Activated CD4-positive, alpha-beta T cell treated with anti-CD3 and anti-CD28 coated beads for 36 hours (primary cell): ENCODE measurements at regions not wholly inside any gene's neighbourhood (a gene's known extent, or its start where the extent isn't known, plus 50 kb on each side); places are given as distances from the start of the nearest gene placed in this dataset.
A peak's percentile ranks its signal among the peaks of the same experiment; 100 is the strongest.

Experiments
- ATAC-seq: fragments of 200-7000 bp; cut with Tn5 transposase; one replicate; pipeline ENCODE4 v1.10.0; 2021; ENCODE audit warnings: mild to moderate bottlenecking, moderate library complexity
- CTCF ChIA-PET: fragments of 350-600 bp; sonication (Branson Sonifier 250); formaldehyde crosslinking; loops from one replicate; lab custom pipeline; 2021; ENCODE audit warnings: antibody characterized with exemption; lab: Charles Lee
- POLR2A ChIA-PET: fragments of 350-600 bp; sonication (Branson Sonifier 250); formaldehyde crosslinking; loops from one replicate; lab custom pipeline; 2021; ENCODE audit warnings: antibody characterized with exemption, inconsistent platforms; lab: Charles Lee
- DNase-seq: peaks from one replicate; pipeline ENCODE4 v3.0.0-alpha.2; 2020
- H3K27ac Mint-ChIP-seq: one replicate; pipeline ENCODE4 v1.8.0; 2021; ENCODE audit warnings: mixed read lengths
- H3K27me3 Mint-ChIP-seq: one replicate; pipeline ENCODE4 v1.8.0; 2021; ENCODE audit warnings: mixed read lengths
- H3K36me3 Mint-ChIP-seq: one replicate; pipeline ENCODE4 v1.8.0; 2021; ENCODE audit warnings: low read depth, mixed read lengths
- H3K4me1 Mint-ChIP-seq: one replicate; pipeline ENCODE4 v1.8.0; 2021; ENCODE audit warnings: mixed read lengths
- H3K4me3 Mint-ChIP-seq: one replicate; pipeline ENCODE4 v1.8.0; 2021; ENCODE audit warnings: mild to moderate bottlenecking, moderate library complexity, mixed read lengths
- H3K9me3 Mint-ChIP-seq: one replicate; pipeline ENCODE4 v1.8.0; 2021; ENCODE audit warnings: low read depth, mixed read lengths
- intact Hi-C, 2 experiments: fragments of 100-400 bp; cut with DNase I in 1 of 2; cut with micrococcal nuclease in 1 of 2; formaldehyde crosslinking; loops; one replicate each; pipeline versions ENCODE4 v1.14.2 to v1.15.1; 2022 to 2024; cut with DNase I, micrococcal nuclease

DNA sequence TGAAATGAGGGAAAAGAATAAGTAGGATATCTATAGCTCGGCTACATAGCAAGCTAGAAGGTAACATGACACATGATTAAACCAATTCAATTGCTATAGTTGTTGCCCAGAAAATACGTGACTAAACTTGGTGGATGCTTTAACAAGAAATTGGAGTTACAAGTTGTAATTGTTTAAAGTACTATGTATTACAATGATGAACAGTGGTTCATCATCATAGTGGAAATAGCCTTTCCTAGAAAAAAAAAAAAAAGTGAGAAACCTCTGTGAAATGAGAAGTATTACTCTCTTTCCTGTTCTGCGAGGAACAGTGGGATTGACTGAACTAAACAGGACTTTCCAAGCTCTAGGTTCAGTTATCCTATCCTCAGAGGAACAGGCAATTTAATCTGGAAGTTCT lies 209.7 kb upstream of the KLF3 start:
- Mint-ChIP-seq H3K27ac (no peak overlapping the region), H3K36me3 (peaks cover 5% of the 10 kb centered on the region), H3K4me1 (peaks cover 56% of the 10 kb centered on the region), H3K9me3 (peaks cover 14% of the 10 kb centered on the region), H3K27me3 (peaks cover 12% of the 10 kb centered on the region), H3K4me3 (no peak overlapping the region)
- CTCF ChIA-PET, result interaction anchor here (0.6 kb wide), 2 partner anchors 147 to 254 kb away, joined by 3 to 7 read pairs; no protein-coding TSS in a partner anchor
- ATAC-seq (no peak), DNase-seq (no peak)
- POLR2A ChIA-PET, result no interaction called here
- intact Hi-C loops, result loop anchor here (2.0 to 10.0 kb wide), 3 partner anchors 111 to 143 kb away; no protein-coding TSS in a partner anchor

DNA sequence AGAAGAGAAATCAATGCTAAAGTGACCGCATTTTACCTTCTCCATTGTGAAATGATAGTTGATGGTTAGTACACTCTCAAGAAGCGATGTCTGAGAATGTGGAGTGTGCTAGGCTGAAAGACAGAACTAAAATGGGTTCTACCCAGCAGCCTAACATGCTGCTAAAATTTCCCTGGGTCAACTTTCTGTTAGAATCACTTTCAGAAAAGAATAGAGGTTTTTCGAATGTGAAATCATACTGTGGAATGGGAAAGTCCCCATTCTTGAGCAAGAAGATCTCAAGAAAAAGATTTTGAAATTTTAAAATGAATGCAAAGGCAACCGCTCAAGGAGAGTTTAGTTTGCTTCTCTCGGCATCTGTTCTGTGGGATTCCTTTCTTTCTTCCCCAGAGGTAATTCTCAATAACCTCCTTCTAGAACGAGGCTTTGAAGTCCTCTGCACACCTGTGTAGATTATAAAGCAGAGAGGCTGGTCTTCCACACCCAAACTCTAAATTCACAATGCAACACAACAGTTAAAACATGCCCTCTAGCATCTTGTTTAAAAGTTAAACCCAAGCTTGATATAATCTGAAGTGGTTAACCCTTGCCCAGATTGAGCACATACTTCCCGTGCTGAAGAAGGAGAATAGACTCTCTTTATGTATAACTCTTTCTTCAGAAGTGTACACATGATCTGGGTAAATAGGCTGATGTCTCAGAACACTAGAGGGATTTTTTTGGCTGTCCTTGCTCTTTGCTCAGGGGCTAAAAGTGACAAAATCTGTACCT lies 208.7 kb upstream of the KLF3 start:
- ChIA-PET POLR2A (interaction anchor here (0.7 kb wide), 1 partner anchor 272 kb away, joined by 3 read pairs; no protein-coding TSS in a partner anchor), CTCF (no interaction called here)
- DNase-seq, result no peak
- H3K4me3 Mint-ChIP-seq, result peak overlapping the region; percentile 2
- H3K27me3 Mint-ChIP-seq, result peaks cover 12% of the 10 kb centered on the region
- ATAC-seq, result peak; percentile 72
- peaks cover 54% of the 10 kb centered on the region for H3K4me1 Mint-ChIP-seq
- peaks cover 12% of the 10 kb centered on the region for H3K9me3 Mint-ChIP-seq
- peak overlapping the region; percentile 57 for H3K27ac Mint-ChIP-seq
- intact Hi-C loops, result loop anchor here (2.0 to 10.0 kb wide), 5 partner anchors 37 to 144 kb away; no protein-coding TSS in a partner anchor
- H3K36me3 Mint-ChIP-seq, result peaks cover 2% of the 10 kb centered on the region

DNA sequence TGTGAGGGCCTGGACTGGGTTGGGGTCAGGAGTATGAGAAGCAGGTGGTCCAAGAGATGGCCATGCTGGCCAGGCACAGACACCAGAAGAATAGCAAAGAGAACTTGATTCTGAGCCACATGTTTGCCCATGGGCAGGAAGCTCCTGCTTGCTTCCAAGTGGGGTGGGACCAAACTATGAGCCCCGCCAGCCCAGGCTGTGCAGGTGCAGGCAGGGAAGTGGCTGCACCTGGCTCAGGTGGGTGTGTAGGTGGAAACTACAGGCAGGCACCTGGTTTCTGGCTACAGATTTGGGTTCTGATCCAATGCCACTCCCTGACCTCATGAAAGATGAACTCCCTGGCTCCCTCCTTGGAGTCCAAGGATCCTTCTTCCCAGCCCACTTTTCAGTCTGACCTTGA lies 207.9 kb upstream of the KLF3 start:
- ATAC-seq (no peak), DNase-seq (no peak)
- H3K9me3 Mint-ChIP-seq, result peaks cover 11% of the 10 kb centered on the region
- peaks cover 54% of the 10 kb centered on the region for H3K4me1 Mint-ChIP-seq
- H3K4me3 Mint-ChIP-seq, result no peak overlapping the region
- intact Hi-C loops, result loop anchor here (5.0 to 10.0 kb wide), 4 partner anchors 36 to 129 kb away; no protein-coding TSS in a partner anchor
- peaks cover 12% of the 10 kb centered on the region for H3K27me3 Mint-ChIP-seq
- peak overlapping the region; percentile 57 for H3K27ac Mint-ChIP-seq
- H3K36me3 Mint-ChIP-seq, result peaks cover 2% of the 10 kb centered on the region
- CTCF ChIA-PET, result no interaction called here
- POLR2A ChIA-PET, result no interaction called here

DNA sequence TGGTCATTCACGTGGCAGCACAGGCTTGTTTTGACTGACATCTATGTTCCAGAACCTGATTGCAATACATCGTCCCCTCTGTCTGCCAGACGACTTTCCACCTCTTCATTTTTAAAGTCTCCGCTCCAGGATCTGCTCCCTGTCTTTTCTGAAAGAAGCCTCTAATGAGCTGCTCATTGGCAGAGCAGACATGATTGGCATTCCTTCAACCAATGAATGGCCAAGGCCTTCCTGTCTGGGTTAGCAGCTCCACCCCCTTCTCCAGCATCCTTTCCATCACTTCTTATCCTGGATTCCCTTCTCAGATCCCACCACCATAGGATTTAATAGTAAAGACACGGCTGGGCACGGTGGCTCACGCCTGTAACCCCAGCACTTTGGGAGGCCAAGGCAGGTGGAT lies 202.7 kb upstream of the KLF3 start:
- DNase-seq (no peak), ATAC-seq (no peak)
- Mint-ChIP-seq H3K9me3 (no peaks in the 10 kb centered on the region), H3K27me3 (peaks cover 2% of the 10 kb centered on the region), H3K27ac (no peak overlapping the region), H3K36me3 (peaks cover under 1% of the 10 kb centered on the region), H3K4me3 (no peak overlapping the region), H3K4me1 (peaks cover 14% of the 10 kb centered on the region)
- ChIA-PET POLR2A (interaction anchor here (0.6 kb wide), 1 partner anchor 53 kb away, joined by 3 read pairs; no protein-coding TSS in a partner anchor), CTCF (no interaction called here)
- intact Hi-C loops, result no loop called here

DNA sequence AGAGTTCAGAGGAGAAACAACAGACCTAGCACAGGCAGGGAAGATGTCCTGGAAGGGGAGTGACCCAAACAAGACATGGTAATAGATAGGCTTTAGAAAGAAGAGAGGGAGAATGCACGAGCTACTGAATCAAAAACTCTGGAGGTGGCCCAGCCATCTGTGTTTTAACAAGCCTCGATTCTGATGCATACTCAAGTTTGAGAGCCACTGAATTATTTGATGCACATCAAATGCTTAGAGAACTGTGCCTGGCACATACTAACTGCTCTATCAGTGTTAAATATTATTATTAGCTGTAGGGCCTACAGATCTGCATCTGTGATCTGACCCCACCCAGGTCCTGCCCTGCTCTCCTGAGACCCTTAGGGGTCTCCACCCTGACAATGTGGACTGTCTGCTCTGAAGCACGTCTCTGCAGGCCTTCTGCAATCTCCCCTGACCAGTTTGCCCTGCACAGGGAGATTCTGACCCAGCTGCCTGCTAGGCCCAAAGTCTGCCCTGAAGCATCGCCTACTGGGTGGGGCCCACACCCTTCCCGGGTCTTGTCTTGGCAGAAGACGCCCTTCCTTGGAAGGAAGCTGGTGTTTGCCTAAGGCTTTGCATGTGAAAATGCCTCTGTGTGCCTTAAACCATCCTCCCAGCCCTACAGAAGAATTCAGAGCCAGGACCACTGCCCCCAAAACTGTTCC lies 201.5 kb upstream of the KLF3 start:
- POLR2A ChIA-PET, result no interaction called here
- DNase-seq (no peak), ATAC-seq (no peak)
- Mint-ChIP-seq H3K27me3 (no peaks in the 10 kb centered on the region), H3K4me3 (no peak overlapping the region), H3K9me3 (peaks cover 5% of the 10 kb centered on the region), H3K27ac (no peak overlapping the region), H3K36me3 (peaks cover 8% of the 10 kb centered on the region), H3K4me1 (peaks cover 9% of the 10 kb centered on the region)
- intact Hi-C loops, result no loop called here
- CTCF ChIA-PET, result no interaction called here

DNA sequence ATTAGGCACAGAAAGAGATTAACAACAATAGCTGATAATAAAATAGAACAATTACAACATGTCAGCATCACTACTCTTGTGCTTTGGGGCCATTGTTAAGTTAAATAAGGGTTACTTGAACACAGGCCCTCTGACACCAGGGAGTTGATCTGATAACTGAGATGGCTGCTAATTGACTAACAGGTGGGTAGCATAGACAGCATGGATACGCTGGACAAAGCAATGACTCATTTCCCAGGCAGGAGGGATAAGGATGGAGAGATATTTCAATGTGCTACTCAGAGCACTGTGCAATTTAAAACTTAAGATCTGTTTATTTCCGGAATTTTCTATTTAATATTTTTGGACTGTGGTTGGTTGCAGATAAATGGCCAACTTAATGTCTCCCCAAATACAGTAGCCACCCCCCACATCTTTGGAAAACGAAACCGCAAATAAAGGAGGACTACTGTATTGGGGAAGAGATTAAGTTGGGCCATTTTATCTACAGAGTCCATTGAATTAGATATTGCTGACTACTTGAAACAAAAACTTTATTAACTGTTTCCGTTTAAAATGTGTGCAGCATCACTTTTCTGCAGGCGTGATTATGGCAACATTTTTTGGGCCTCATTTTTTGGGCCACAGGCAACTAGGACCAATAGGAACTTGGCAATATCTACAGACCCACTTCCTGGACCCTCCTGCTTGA lies 200.6 kb upstream of the KLF3 start:
- ChIA-PET POLR2A (no interaction called here), CTCF (no interaction called here)
- Mint-ChIP-seq H3K27ac (no peak overlapping the region), H3K4me1 (peaks cover 9% of the 10 kb centered on the region), H3K27me3 (no peaks in the 10 kb centered on the region), H3K9me3 (peaks cover 5% of the 10 kb centered on the region), H3K4me3 (no peak overlapping the region), H3K36me3 (peaks cover 8% of the 10 kb centered on the region)
- ATAC-seq (no peak), DNase-seq (no peak)
- intact Hi-C loops, result no loop called here

DNA sequence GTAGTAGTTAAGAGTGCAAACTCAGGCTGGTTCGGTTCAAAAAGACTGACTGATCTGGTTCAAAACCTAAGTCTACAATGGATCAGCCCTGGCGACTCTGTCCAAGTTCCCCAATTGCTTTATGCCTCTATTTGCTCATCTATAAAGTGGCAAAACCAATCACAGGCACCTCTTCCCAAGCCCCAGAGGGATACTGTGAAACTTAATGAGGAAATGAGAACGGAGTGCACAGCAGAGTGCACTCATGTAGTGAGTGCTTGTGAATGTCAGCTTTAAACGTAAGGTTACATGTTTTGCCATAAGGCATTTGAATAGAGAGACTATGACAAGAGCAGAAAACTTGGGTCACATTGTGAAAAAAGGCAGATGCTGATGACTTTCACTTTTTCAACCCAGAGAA lies 199.7 kb upstream of the KLF3 start:
- Mint-ChIP-seq H3K27ac (no peak overlapping the region), H3K9me3 (peaks cover 5% of the 10 kb centered on the region), H3K4me1 (peaks cover 9% of the 10 kb centered on the region), H3K27me3 (no peaks in the 10 kb centered on the region), H3K4me3 (no peak overlapping the region), H3K36me3 (peaks cover 8% of the 10 kb centered on the region)
- intact Hi-C loops, result no loop called here
- ChIA-PET CTCF (no interaction called here), POLR2A (no interaction called here)
- no peak for ATAC-seq
- DNase-seq, result no peak

DNA sequence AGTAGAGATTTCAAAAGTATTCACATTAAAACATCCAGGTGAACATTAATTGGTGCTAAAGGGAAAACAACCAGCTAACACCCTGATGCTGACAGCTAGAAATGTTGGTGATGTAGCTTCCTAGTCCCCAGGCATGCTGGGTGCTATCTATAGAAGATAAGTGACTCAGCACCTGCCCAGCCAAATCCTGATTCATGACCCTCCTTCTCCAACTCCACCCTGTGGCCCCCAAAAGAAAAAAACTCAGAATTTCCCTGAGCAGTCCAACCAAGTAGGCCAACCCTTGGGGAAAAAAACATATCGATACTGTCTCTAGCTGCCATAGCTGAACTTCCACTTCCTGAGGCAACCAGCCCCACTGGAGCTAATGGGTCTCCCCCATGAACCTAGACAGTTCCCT lies 197.6 kb upstream of the KLF3 start:
- H3K27me3 Mint-ChIP-seq, result no peaks in the 10 kb centered on the region
- intact Hi-C loops, result no loop called here
- H3K9me3 Mint-ChIP-seq, result peaks cover 5% of the 10 kb centered on the region
- POLR2A ChIA-PET, result no interaction called here
- peaks cover 8% of the 10 kb centered on the region for H3K36me3 Mint-ChIP-seq
- H3K4me3 Mint-ChIP-seq, result no peak overlapping the region
- ATAC-seq, result no peak
- no peak overlapping the region for H3K27ac Mint-ChIP-seq
- no peak for DNase-seq
- H3K4me1 Mint-ChIP-seq, result peaks cover 9% of the 10 kb centered on the region
- CTCF ChIA-PET, result interaction anchor here (0.6 kb wide), 2 partner anchors 147 to 394 kb away, joined by 3 read pairs; no protein-coding TSS in a partner anchor

DNA sequence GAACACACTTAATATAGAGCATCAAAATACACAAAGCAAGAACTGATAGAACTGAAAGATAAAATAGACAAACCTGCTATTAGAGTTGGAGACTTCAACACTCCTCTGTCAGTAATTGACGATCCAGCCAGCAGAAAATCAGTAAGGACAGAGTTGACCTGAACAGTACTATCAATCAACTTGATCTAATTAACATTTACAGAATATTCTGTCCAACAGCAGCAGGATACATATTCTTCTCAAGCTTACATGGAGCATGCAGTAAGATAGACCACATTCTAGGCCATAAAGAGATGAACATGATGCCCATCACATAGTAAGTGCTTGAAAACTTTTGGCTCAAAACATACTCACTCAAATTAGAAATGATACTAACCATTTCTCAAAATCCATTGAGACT lies 196.7 kb upstream of the KLF3 start:
- CTCF ChIA-PET, result interaction anchor here (0.6 kb wide), 1 partner anchor 393 kb away, joined by 3 read pairs; no protein-coding TSS in a partner anchor
- peaks cover 9% of the 10 kb centered on the region for H3K4me1 Mint-ChIP-seq
- no peak for DNase-seq
- H3K27me3 Mint-ChIP-seq, result no peaks in the 10 kb centered on the region
- peaks cover 5% of the 10 kb centered on the region for H3K9me3 Mint-ChIP-seq
- peaks cover 8% of the 10 kb centered on the region for H3K36me3 Mint-ChIP-seq
- ATAC-seq, result no peak
- intact Hi-C loops, result no loop called here
- POLR2A ChIA-PET, result no interaction called here
- H3K4me3 Mint-ChIP-seq, result no peak overlapping the region
- no peak overlapping the region for H3K27ac Mint-ChIP-seq

DNA sequence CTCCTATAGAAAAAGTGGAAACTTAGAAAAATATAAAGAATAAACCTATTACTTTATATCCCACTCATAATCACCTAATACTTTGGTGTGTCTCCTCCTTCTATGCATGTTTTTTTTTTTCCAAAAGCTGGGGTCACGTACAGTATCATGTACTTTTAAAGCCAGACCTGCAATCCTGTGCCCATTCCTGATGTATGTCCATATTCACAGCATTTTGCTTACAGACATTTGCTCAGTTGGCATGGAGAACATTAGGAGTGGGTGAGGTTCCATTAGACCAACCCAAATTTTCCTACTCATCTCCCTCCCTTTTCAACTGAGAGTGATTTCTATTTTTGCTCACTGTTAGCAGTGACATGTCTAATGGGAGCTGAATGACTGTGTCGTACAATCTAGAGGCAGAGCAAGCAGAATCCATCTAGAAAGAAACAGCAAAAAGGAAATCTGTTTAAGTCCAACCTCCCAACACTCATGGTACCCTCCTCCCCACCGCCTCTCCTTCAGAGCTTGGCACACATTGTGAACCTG lies 195.6 kb upstream of the KLF3 start:
- DNase-seq (no peak), ATAC-seq (no peak)
- H3K4me3 Mint-ChIP-seq, result no peak overlapping the region
- no peak overlapping the region for H3K27ac Mint-ChIP-seq
- H3K4me1 Mint-ChIP-seq, result peaks cover 9% of the 10 kb centered on the region
- peaks cover 5% of the 10 kb centered on the region for H3K9me3 Mint-ChIP-seq
- ChIA-PET CTCF (no interaction called here), POLR2A (no interaction called here)
- peaks cover 8% of the 10 kb centered on the region for H3K36me3 Mint-ChIP-seq
- intact Hi-C loops, result no loop called here
- no peaks in the 10 kb centered on the region for H3K27me3 Mint-ChIP-seq

DNA sequence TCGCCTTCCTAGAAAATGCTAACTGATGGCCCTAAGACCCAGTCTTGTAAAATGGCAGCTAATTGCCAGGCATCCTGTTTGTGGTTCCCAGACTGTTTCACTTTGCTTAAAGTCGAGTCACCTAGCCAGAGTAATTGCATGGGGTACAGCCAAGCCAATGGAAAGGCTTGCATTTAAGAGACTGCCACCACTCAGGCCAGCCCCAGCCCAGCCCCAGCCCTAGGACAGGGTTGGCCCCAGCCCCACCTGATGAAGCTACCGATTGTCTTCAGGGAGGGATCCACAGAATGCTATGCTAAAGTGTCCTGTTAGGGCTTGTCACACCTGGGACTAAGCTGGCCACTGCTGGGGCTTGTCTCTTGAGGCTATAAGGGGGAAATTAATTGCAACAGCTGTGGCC lies 194.6 kb upstream of the KLF3 start:
- Mint-ChIP-seq H3K36me3 (peaks cover 8% of the 10 kb centered on the region), H3K27me3 (no peaks in the 10 kb centered on the region), H3K4me3 (no peak overlapping the region), H3K9me3 (peaks cover 5% of the 10 kb centered on the region), H3K27ac (no peak overlapping the region), H3K4me1 (peaks cover 6% of the 10 kb centered on the region)
- intact Hi-C loops, result no loop called here
- ATAC-seq, result peak; percentile 36
- ChIA-PET POLR2A (no interaction called here), CTCF (no interaction called here)
- DNase-seq, result no peak
